Tibial nerve (tissue), 4 donors: ENCODE measurements at regions not wholly inside any gene's neighbourhood (a gene's known extent, or its start where the extent isn't known, plus 50 kb on each side); places are given as distances from the start of the nearest gene placed in this dataset.

Source experiments
- DNase-seq, 2 donors: peaks; one replicate each; pipeline ENCODE4 v3.0.0-alpha.2; 2019; ENCODE audit warnings: low spot score in 2 of 2
- H3K27ac ChIP-seq, 4 donors: fragments of 200-600 bp; sonication (generic) in 3 of 4; one replicate each; pipeline ENCODE4 v1.5.1; 2017 to 2019; ENCODE audit warnings: mild to moderate bottlenecking in 1 of 4
- H3K27me3 ChIP-seq, 2 donors: fragments of 200-600 bp; sonication (generic) in 1 of 2; one replicate each; pipeline versions ENCODE4 v1.5.1 to v1.6.0; 2017 to 2019
- H3K36me3 ChIP-seq, 3 donors: fragments of 200-600 bp; sonication (generic); one replicate each; pipeline ENCODE4 v1.5.1; 2018 to 2019
- H3K4me1 ChIP-seq, 4 donors: fragments of 200-600 bp; sonication (generic) in 3 of 4; one replicate each; pipeline ENCODE4 v1.5.1; 2017 to 2019
- H3K4me3 ChIP-seq, 4 donors: fragments of 200-600 bp; sonication (generic) in 3 of 4; one replicate each; pipeline ENCODE4 v1.5.1; 2017 to 2019; ENCODE audit warnings: mild to moderate bottlenecking in 1 of 4, moderate library complexity in 1 of 4
- H3K9me3 ChIP-seq, 4 donors: fragments of 200-600 bp; sonication (generic) in 3 of 4; one replicate each; pipeline ENCODE4 v1.5.1; 2017 to 2019
- CTCF ChIP-seq, 5 experiments: fragments of 200-600 bp in 3 of 5; fragments of 450-650 bp in 2 of 5; sonication (generic) in 3 of 5; IDR thresholded peaks; one replicate each; pipeline ENCODE4 v1.5.1; 2016 to 2019; ENCODE audit warnings: antibody characterized with exemption in 5 of 5, mild to moderate bottlenecking in 3 of 5, moderate library complexity in 2 of 5
- EP300 ChIP-seq, 2 donors: sonication (generic); formaldehyde crosslinking; IDR thresholded peaks; one replicate each; pipeline ENCODE4 v1.6.1; 2017; ENCODE audit warnings: antibody characterized with exemption in 2 of 2, mild to moderate bottlenecking in 1 of 2
- POLR2A ChIP-seq, 2 donors: fragments of 450-650 bp; IDR thresholded peaks; one replicate each; pipeline ENCODE4 v1.6.1; 2017; ENCODE audit warnings: antibody characterized with exemption in 2 of 2, mild to moderate bottlenecking in 2 of 2, moderate library complexity in 2 of 2
- WGBS, 2 donors: methylation state at CpG; one replicate each; pipeline ENCODE4 v1.1.5; 2018; 5-methylcytosine and 5-hydroxymethylcytosine counted together

GRCh38 chrX:96407072-96407471 lies 277.6 kb upstream of the DIAPH2 start:
- peaks cover 0 to under 1% of the 10 kb centered on the region in 2 donors for H3K27me3 ChIP-seq
- no peaks in the 10 kb centered on the region for H3K36me3 ChIP-seq
- H3K4me1 ChIP-seq, result peaks cover 0 to 8% (median 2%) of the 10 kb centered on the region in 4 donors
- no peak for TF ChIP-seq EP300 (IDR thresholded peaks at IDR 0.05)
- no peak for TF ChIP-seq CTCF (IDR thresholded peaks at IDR 0.05)
- no peak for TF ChIP-seq POLR2A (IDR thresholded peaks at IDR 0.05)
- H3K27ac ChIP-seq, result no peak overlapping the region
- H3K4me3 ChIP-seq, result no peak overlapping the region
- DNase-seq, result peak; percentile 10 to 13
- H3K9me3 ChIP-seq, result no peaks in the 10 kb centered on the region
- 7 to 34% methylated on average over 3 of the region's 3 CpGs for WGBS, 2 donors

- WGBS, 2 donors, result 32 to 59% methylated on average over 2 of the region's 2 CpGs
- Histone ChIP-seq H3K4me3 (no peak overlapping the region), H3K27ac (peak overlapping the region in 1 of 4 donors; percentile 44), H3K36me3 (no peaks in the 10 kb centered on the region), H3K4me1 (peaks cover 0 to 8% (median 2%) of the 10 kb centered on the region in 4 donors), H3K27me3 (peaks cover 0 to 4% of the 10 kb centered on the region in 2 donors), H3K9me3 (no peaks in the 10 kb centered on the region)
- TF ChIP-seq CTCF (IDR thresholded peaks at IDR 0.05), result no peak
- no peak for TF ChIP-seq EP300 (IDR thresholded peaks at IDR 0.05)
- no peak for TF ChIP-seq POLR2A (IDR thresholded peaks at IDR 0.05)
- peak; percentile 9 to 12 for DNase-seq
Measured at GRCh38 chrX:96407501-96407900, 277.1 kb upstream of the DIAPH2 start.

GRCh38 chrX:96407981-96408380 lies 276.7 kb upstream of the DIAPH2 start:
- Histone ChIP-seq H3K36me3 (no peaks in the 10 kb centered on the region), H3K27ac (peak overlapping the region in 3 of 4 donors; percentile 26 to 44 (median 40)), H3K9me3 (no peaks in the 10 kb centered on the region), H3K27me3 (peaks cover 0 to 4% of the 10 kb centered on the region in 2 donors), H3K4me3 (no peak overlapping the region), H3K4me1 (peaks cover 0 to 8% (median 2%) of the 10 kb centered on the region in 4 donors)
- TF ChIP-seq POLR2A (IDR thresholded peaks at IDR 0.05) (no peak), CTCF (IDR thresholded peaks at IDR 0.05) (no peak), EP300 (IDR thresholded peaks at IDR 0.05) (no peak)
- 62 to 73% methylated on average over 2 of the region's 2 CpGs for WGBS, 2 donors
- DNase-seq, result no peak

GRCh38 chrX:96410927-96411326 lies 273.7 kb upstream of the DIAPH2 start:
- Histone ChIP-seq H3K27me3 (peaks cover 0 to 21% of the 10 kb centered on the region in 2 donors), H3K27ac (no peak overlapping the region), H3K36me3 (no peaks in the 10 kb centered on the region), H3K4me3 (no peak overlapping the region), H3K4me1 (peaks cover 0 to 8% (median 2%) of the 10 kb centered on the region in 4 donors), H3K9me3 (no peaks in the 10 kb centered on the region)
- DNase-seq, result no peak
- TF ChIP-seq POLR2A (IDR thresholded peaks at IDR 0.05) (no peak), EP300 (IDR thresholded peaks at IDR 0.05) (no peak), CTCF (IDR thresholded peaks at IDR 0.05) (no peak)
- WGBS, 2 donors, result 55 to 70% methylated on average over 2 of the region's 2 CpGs

GRCh38 chrX:96417695-96418094 lies 266.9 kb upstream of the DIAPH2 start:
- TF ChIP-seq CTCF (IDR thresholded peaks at IDR 0.05), result no peak
- no peak for TF ChIP-seq POLR2A (IDR thresholded peaks at IDR 0.05)
- TF ChIP-seq EP300 (IDR thresholded peaks at IDR 0.05), result no peak
- no peak overlapping the region for H3K4me3 ChIP-seq
- no peak for DNase-seq
- H3K36me3 ChIP-seq, result no peaks in the 10 kb centered on the region
- peaks cover 0 to 28% of the 10 kb centered on the region in 2 donors for H3K27me3 ChIP-seq
- no peaks in the 10 kb centered on the region for H3K9me3 ChIP-seq
- WGBS, 2 donors, result 97 to 100% methylated on average over 3 to 4 of the region's 4 CpGs
- no peak overlapping the region for H3K27ac ChIP-seq
- H3K4me1 ChIP-seq, result no peaks in the 10 kb centered on the region
